MM.1S (cell line): ENCODE measurements at regions not wholly inside any gene's neighbourhood (a gene's known extent, or its start where the extent isn't known, plus 50 kb on each side); places are given as distances from the start of the nearest gene placed in this dataset.

Experiments used
- EZH2 ChIP-seq: fragments of 300-600 bp; sonication (generic); optimal IDR thresholded peaks from 2 replicates; pipeline ENCODE3; 2017; ENCODE audit warnings: low read depth, mild to moderate bottlenecking, antibody characterized with exemption, low read length, mixed read lengths
- EZH2phosphoT487 ChIP-seq: fragments of 300-600 bp; sonication (generic); IDR thresholded peaks from 2 replicates; pipeline ENCODE4 v1.6.1; 2018; ENCODE audit warnings: antibody characterized with exemption, low read length
- TF ChIP-seq, protein P1 (sequence below): fragments of 300-600 bp; sonication (generic); IDR thresholded peaks from 2 replicates; pipeline ENCODE4 v1.5.1; 2016; ENCODE audit warnings: antibody characterized with exemption, low read length, mixed read lengths

GRCh38 chr13:106762708-106763107 lies 194.8 kb upstream of the ARGLU1 start:
- TF ChIP-seq, protein P1, sequence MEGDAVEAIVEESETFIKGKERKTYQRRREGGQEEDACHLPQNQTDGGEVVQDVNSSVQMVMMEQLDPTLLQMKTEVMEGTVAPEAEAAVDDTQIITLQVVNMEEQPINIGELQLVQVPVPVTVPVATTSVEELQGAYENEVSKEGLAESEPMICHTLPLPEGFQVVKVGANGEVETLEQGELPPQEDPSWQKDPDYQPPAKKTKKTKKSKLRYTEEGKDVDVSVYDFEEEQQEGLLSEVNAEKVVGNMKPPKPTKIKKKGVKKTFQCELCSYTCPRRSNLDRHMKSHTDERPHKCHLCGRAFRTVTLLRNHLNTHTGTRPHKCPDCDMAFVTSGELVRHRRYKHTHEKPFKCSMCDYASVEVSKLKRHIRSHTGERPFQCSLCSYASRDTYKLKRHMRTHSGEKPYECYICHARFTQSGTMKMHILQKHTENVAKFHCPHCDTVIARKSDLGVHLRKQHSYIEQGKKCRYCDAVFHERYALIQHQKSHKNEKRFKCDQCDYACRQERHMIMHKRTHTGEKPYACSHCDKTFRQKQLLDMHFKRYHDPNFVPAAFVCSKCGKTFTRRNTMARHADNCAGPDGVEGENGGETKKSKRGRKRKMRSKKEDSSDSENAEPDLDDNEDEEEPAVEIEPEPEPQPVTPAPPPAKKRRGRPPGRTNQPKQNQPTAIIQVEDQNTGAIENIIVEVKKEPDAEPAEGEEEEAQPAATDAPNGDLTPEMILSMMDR, result no peak
- TF ChIP-seq EZH2phosphoT487 (no peak), EZH2 (no peak)
